Mesendoderm (in vitro differentiated cells): ENCODE measurements at regions not wholly inside any gene's neighbourhood (a gene's known extent, or its start where the extent isn't known, plus 50 kb on each side); places are given as distances from the start of the nearest gene placed in this dataset.

Experiments used
- DNase-seq: peaks from one replicate; pipeline ENCODE4 v3.0.0; 2013
- H2AK5ac ChIP-seq: 2 replicates; pipeline ENCODE4 v1.6.1; 2013; ENCODE audit warnings: low read length, inconsistent platforms
- H2BK120ac ChIP-seq: 2 replicates; pipeline ENCODE4 v1.6.1; 2013; ENCODE audit warnings: low read depth, mild to moderate bottlenecking, low read length, moderate library complexity, mixed read lengths
- H2BK15ac ChIP-seq: replicated peaks from 2 replicates; pipeline ENCODE4 v1.6.1; 2013; ENCODE audit warnings: low read depth, mild to moderate bottlenecking, moderate library complexity
- H2BK5ac ChIP-seq: 2 replicates; pipeline ENCODE4 v1.6.1; 2013; ENCODE audit warnings: low read length, inconsistent platforms
- H3K18ac ChIP-seq: 2 replicates; pipeline ENCODE4 v1.6.1; 2013; ENCODE audit warnings: mild to moderate bottlenecking, low read length, mixed read lengths
- H3K23ac ChIP-seq: one replicate; pipeline ENCODE4 v1.6.1; 2013; ENCODE audit warnings: low read length
- H3K27ac ChIP-seq: 2 replicates; pipeline ENCODE4 v1.5.1; 2013; ENCODE audit warnings: low read depth, mild to moderate bottlenecking, inconsistent platforms, low read length, moderate library complexity
- H3K27me3 ChIP-seq: 2 replicates; pipeline ENCODE4 v1.6.1; 2013; ENCODE audit warnings: low read length, control low read depth, mild to moderate bottlenecking, inconsistent platforms; ENCODE audit not compliant: insufficient read depth, poor library complexity
- H3K36me3 ChIP-seq: 2 replicates; pipeline ENCODE4 v1.6.1; 2013; ENCODE audit warnings: low read length, inconsistent platforms; ENCODE audit not compliant: control insufficient read depth, insufficient read depth
- H3K4ac ChIP-seq: one replicate; pipeline ENCODE4 v1.6.1; 2013; ENCODE audit warnings: low read depth, mild to moderate bottlenecking, low read length, moderate library complexity
- H3K4me1 ChIP-seq: 2 replicates; pipeline ENCODE4 v1.6.1; 2013; ENCODE audit warnings: low read depth, low read length, inconsistent platforms; ENCODE audit not compliant: control insufficient read depth
- H3K4me2 ChIP-seq: 2 replicates; pipeline ENCODE4 v1.6.1; 2013; ENCODE audit warnings: low read length
- H3K4me3 ChIP-seq: 2 replicates; pipeline ENCODE4 v1.5.1; 2013; ENCODE audit warnings: mild to moderate bottlenecking, low read length
- H3K56ac ChIP-seq: one replicate; pipeline ENCODE4 v1.6.1; 2013; ENCODE audit warnings: low read length
- H3K79me1 ChIP-seq: 2 replicates; pipeline ENCODE4 v1.6.1; 2013; ENCODE audit warnings: low read length, inconsistent platforms
- H3K79me2 ChIP-seq: 2 replicates; pipeline ENCODE4 v1.6.1; 2013; ENCODE audit warnings: mild to moderate bottlenecking, low read length; ENCODE audit not compliant: control insufficient read depth, insufficient read depth
- H3K9ac ChIP-seq: 2 replicates; pipeline ENCODE4 v1.6.1; 2013; ENCODE audit warnings: low read length, inconsistent platforms
- H4K5ac ChIP-seq: one replicate; pipeline ENCODE4 v1.6.1; 2013; ENCODE audit warnings: low read length
- H4K8ac ChIP-seq: one replicate; pipeline ENCODE4 v1.6.1; 2013; ENCODE audit warnings: low read depth, mild to moderate bottlenecking, control low read depth, low read length, moderate library complexity
- WGBS: extraction: QIAGEN DNeasy Blood & Tissue Kit; methylation state at CpG from one replicate; pipeline ENCODE4 v1.1.7; 2013; ENCODE audit warnings: low lambda C conversion rate, missing lambda C conversion rate; ENCODE audit not compliant: insufficient coverage; ENCODE audit errors: extremely low coverage; 5-methylcytosine and 5-hydroxymethylcytosine counted together

- Histone ChIP-seq H2BK5ac (no peak overlapping the region), H3K79me1 (no peaks in the 10 kb centered on the region), H3K4ac (no peak overlapping the region), H4K5ac (no peak overlapping the region), H3K79me2 (no peaks in the 10 kb centered on the region), H2BK120ac (no peak overlapping the region), H3K56ac (no peak overlapping the region), H3K36me3 (no peaks in the 10 kb centered on the region), H2AK5ac (no peak overlapping the region), H2BK15ac (no peak overlapping the region), H3K4me1 (no peaks in the 10 kb centered on the region), H4K8ac (no peak overlapping the region), H3K23ac (no peak overlapping the region), H3K27me3 (no peaks in the 10 kb centered on the region), H3K4me3 (no peak overlapping the region), H3K18ac (no peak overlapping the region), H3K4me2 (no peak overlapping the region), H3K9ac (no peak overlapping the region), H3K27ac (no peak overlapping the region)
- DNase-seq = no peak
- no CpG with 5 or more reads among the region's 6 CpGs for WGBS
These were observed 65.9 kb upstream of the C14orf180 start for GRCh38 chr14:104513641-104514046.

GRCh38 chr14:104514156-104514848 lies 65.3 kb upstream of the C14orf180 start:
- Histone ChIP-seq H3K18ac (no peak overlapping the region), H3K4me3 (no peak overlapping the region), H3K79me2 (no peaks in the 10 kb centered on the region), H3K4ac (no peak overlapping the region), H3K4me1 (no peaks in the 10 kb centered on the region), H3K27ac (no peak overlapping the region), H4K5ac (no peak overlapping the region), H2BK120ac (no peak overlapping the region), H2BK5ac (no peak overlapping the region), H3K27me3 (no peaks in the 10 kb centered on the region), H3K23ac (no peak overlapping the region), H3K4me2 (no peak overlapping the region), H3K56ac (no peak overlapping the region), H2AK5ac (no peak overlapping the region), H3K79me1 (no peaks in the 10 kb centered on the region), H2BK15ac (no peak overlapping the region), H3K9ac (no peak overlapping the region), H3K36me3 (no peaks in the 10 kb centered on the region), H4K8ac (no peak overlapping the region)
- no CpG with 5 or more reads among the region's 16 CpGs for WGBS
- no peak for DNase-seq

GRCh38 chr14:104515059-104515810 lies 64.3 kb upstream of the C14orf180 start:
- H3K4me3 ChIP-seq = no peak overlapping the region
- H2BK120ac ChIP-seq = no peak overlapping the region
- no peaks in the 10 kb centered on the region for H3K79me1 ChIP-seq
- H2AK5ac ChIP-seq = no peak overlapping the region
- no peak overlapping the region for H3K4ac ChIP-seq
- WGBS = no CpG with 5 or more reads among the region's 17 CpGs
- no peak overlapping the region for H2BK15ac ChIP-seq
- no peak overlapping the region for H3K56ac ChIP-seq
- H3K27me3 ChIP-seq = no peaks in the 10 kb centered on the region
- no peak overlapping the region for H4K5ac ChIP-seq
- H3K36me3 ChIP-seq = no peaks in the 10 kb centered on the region
- no peak for DNase-seq
- H3K4me1 ChIP-seq = no peaks in the 10 kb centered on the region
- H3K4me2 ChIP-seq = no peak overlapping the region
- H3K18ac ChIP-seq = no peak overlapping the region
- H4K8ac ChIP-seq = no peak overlapping the region
- H2BK5ac ChIP-seq = no peak overlapping the region
- H3K79me2 ChIP-seq = no peaks in the 10 kb centered on the region
- no peak overlapping the region for H3K23ac ChIP-seq
- H3K27ac ChIP-seq = no peak overlapping the region
- H3K9ac ChIP-seq = no peak overlapping the region

- H2AK5ac ChIP-seq = no peak overlapping the region
- H2BK5ac ChIP-seq = no peak overlapping the region
- no peak overlapping the region for H3K56ac ChIP-seq
- DNase-seq = no peak
- H3K79me1 ChIP-seq = no peaks in the 10 kb centered on the region
- no peak overlapping the region for H3K18ac ChIP-seq
- no CpG with 5 or more reads among the region's 23 CpGs for WGBS
- no peak overlapping the region for H3K4me2 ChIP-seq
- no peak overlapping the region for H3K4me3 ChIP-seq
- no peak overlapping the region for H3K23ac ChIP-seq
- no peak overlapping the region for H4K5ac ChIP-seq
- H3K79me2 ChIP-seq = no peaks in the 10 kb centered on the region
- no peak overlapping the region for H3K9ac ChIP-seq
- H4K8ac ChIP-seq = no peak overlapping the region
- H3K4me1 ChIP-seq = no peaks in the 10 kb centered on the region
- no peaks in the 10 kb centered on the region for H3K27me3 ChIP-seq
- H3K36me3 ChIP-seq = no peaks in the 10 kb centered on the region
- H3K27ac ChIP-seq = no peak overlapping the region
- H2BK15ac ChIP-seq = no peak overlapping the region
- no peak overlapping the region for H2BK120ac ChIP-seq
- no peak overlapping the region for H3K4ac ChIP-seq
These were observed 63.5 kb upstream of the C14orf180 start for GRCh38 chr14:104515811-104516780.

- Histone ChIP-seq H3K27ac (no peak overlapping the region), H3K36me3 (no peaks in the 10 kb centered on the region), H3K79me1 (no peaks in the 10 kb centered on the region), H3K4me3 (no peak overlapping the region), H4K5ac (no peak overlapping the region), H2BK5ac (no peak overlapping the region), H3K4me1 (no peaks in the 10 kb centered on the region), H3K4me2 (no peak overlapping the region), H3K23ac (no peak overlapping the region), H2AK5ac (no peak overlapping the region), H4K8ac (no peak overlapping the region), H2BK120ac (no peak overlapping the region), H2BK15ac (no peak overlapping the region), H3K4ac (no peak overlapping the region), H3K27me3 (no peaks in the 10 kb centered on the region), H3K9ac (no peak overlapping the region), H3K56ac (no peak overlapping the region), H3K79me2 (no peaks in the 10 kb centered on the region), H3K18ac (no peak overlapping the region)
- no CpG with 5 or more reads among the region's 8 CpGs for WGBS
- DNase-seq = no peak
These were observed 62.7 kb upstream of the C14orf180 start for GRCh38 chr14:104516906-104517305.
